ENCODE measurements at regions not wholly inside any gene's neighbourhood (a gene's known extent, or its start where the extent isn't known, plus 50 kb on each side); places are given as distances from the start of the nearest gene placed in this dataset.

GRCh38 chr10:3648170-3648569 lies 136.8 kb downstream of the KLF6 start:
- DNase-seq (ENCODE audit: low read depth), result no peak
- TF ChIP-seq, protein P1, sequence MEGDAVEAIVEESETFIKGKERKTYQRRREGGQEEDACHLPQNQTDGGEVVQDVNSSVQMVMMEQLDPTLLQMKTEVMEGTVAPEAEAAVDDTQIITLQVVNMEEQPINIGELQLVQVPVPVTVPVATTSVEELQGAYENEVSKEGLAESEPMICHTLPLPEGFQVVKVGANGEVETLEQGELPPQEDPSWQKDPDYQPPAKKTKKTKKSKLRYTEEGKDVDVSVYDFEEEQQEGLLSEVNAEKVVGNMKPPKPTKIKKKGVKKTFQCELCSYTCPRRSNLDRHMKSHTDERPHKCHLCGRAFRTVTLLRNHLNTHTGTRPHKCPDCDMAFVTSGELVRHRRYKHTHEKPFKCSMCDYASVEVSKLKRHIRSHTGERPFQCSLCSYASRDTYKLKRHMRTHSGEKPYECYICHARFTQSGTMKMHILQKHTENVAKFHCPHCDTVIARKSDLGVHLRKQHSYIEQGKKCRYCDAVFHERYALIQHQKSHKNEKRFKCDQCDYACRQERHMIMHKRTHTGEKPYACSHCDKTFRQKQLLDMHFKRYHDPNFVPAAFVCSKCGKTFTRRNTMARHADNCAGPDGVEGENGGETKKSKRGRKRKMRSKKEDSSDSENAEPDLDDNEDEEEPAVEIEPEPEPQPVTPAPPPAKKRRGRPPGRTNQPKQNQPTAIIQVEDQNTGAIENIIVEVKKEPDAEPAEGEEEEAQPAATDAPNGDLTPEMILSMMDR (IDR thresholded peaks at IDR 0.05; ENCODE audit: insufficient read depth, low read depth, low read length, missing control alignments), result no peak
- H3K4me3 ChIP-seq (ENCODE audit: low read depth, low read length), result no peak overlapping the region

- TF ChIP-seq, protein P1 (IDR thresholded peaks at IDR 0.05; ENCODE audit: insufficient read depth, low read depth, low read length, missing control alignments), result no peak
- DNase-seq (ENCODE audit: low read depth), result peak; percentile 61
- no peak overlapping the region for H3K4me3 ChIP-seq (ENCODE audit: low read depth, low read length)
Observed at GRCh38 chr10:3647074-3647473, 137.9 kb downstream of the KLF6 start.

DNA sequence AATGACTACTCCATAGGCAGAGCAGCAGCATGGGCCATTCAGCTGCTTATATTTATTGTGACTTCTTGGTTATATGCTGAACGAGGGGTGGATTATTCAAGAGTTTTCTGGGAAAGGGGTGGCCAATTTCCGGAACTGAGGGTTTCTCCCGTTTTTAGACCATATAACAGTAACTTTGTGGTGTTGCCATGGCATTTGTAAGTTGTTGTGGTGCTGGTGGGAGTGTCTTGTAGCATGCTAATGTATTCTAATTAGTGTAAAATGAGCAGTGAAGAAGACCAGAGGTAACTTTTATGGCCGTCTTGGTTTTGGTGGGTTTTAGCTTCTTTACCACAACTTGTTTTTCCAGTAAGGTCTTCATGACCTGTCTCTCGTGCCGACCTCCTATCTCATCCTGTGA lies 139.6 kb downstream of the KLF6 start:
- no peak for DNase-seq (ENCODE audit: low read depth)
- TF ChIP-seq, protein P1 (IDR thresholded peaks at IDR 0.05; ENCODE audit: insufficient read depth, low read depth, low read length, missing control alignments), result no peak
- no peak overlapping the region for H3K4me3 ChIP-seq (ENCODE audit: low read depth, low read length)

DNA sequence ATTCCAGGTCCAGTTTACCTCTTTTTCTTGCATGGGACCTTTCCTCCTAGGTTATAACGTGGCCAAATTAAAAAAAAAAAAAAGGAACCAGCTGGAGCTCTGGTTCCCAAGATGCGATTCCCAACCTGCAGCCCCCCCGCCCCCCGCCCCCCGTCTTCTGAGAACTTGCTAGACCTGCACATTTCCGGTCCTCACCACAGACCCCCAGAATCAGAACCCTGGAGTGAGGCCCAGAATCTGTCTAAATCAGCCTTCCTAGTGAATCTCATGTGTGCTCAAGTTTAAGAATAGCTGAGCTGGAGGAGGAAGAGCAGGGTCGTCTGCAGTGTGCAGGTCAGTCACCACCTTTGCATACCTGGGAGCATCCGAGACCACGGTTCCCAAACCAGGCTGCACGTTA lies 144.2 kb downstream of the KLF6 start:
- TF ChIP-seq, protein P1 (IDR thresholded peaks at IDR 0.05; ENCODE audit: insufficient read depth, low read depth, low read length, missing control alignments), result no peak
- DNase-seq (ENCODE audit: low read depth), result no peak
- H3K4me3 ChIP-seq (ENCODE audit: low read depth, low read length), result no peak overlapping the region

GRCh38 chr10:3639546-3639945 lies 145.5 kb downstream of the KLF6 start:
- DNase-seq (ENCODE audit: low read depth), result no peak
- no peak overlapping the region for H3K4me3 ChIP-seq (ENCODE audit: low read depth, low read length)
- TF ChIP-seq, protein P1 (IDR thresholded peaks at IDR 0.05; ENCODE audit: insufficient read depth, low read depth, low read length, missing control alignments), result no peak

DNA sequence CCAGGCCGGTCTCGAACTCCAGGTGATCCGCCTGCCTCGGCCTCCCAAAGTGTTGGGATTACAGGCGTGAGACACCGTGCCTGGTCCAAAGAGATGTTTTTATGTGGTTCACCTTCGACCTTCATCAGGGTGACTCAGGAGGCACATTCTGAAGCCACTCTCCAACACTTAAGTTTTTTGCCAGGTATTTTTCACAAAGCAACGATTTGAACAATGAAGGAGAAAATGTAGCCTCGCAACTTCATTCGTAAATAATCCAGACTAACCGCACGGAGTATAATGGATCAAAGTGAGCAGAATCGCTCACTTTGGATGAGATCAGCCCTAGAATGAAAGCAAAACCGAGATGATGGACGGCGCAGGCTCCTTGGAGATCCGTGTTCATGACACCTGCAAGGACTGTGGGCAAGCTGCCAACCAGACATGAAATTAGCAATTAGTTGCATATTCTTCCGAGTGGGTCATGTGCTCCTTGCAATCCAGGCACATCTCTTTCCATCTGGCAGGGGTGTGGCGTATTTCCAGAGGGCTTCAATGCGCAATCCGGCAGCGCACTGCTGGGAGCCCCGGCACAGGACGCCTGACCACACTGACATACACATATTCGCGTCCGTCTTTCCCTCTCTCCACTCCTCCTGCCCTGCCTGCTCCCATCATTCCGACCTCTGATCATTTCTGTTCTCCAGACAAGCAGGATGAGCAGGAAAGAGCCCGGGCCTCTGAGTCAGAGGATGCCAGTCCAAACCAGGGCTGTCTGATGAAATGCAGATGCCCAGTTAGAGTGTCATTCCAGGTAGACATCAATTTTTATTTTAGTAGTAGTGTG lies 148.4 kb downstream of the KLF6 start:
- H3K4me3 ChIP-seq (ENCODE audit: low read depth, low read length), result no peak overlapping the region
- TF ChIP-seq, protein P1 (IDR thresholded peaks at IDR 0.05; ENCODE audit: insufficient read depth, low read depth, low read length, missing control alignments), result no peak
- no peak for DNase-seq (ENCODE audit: low read depth)

DNA sequence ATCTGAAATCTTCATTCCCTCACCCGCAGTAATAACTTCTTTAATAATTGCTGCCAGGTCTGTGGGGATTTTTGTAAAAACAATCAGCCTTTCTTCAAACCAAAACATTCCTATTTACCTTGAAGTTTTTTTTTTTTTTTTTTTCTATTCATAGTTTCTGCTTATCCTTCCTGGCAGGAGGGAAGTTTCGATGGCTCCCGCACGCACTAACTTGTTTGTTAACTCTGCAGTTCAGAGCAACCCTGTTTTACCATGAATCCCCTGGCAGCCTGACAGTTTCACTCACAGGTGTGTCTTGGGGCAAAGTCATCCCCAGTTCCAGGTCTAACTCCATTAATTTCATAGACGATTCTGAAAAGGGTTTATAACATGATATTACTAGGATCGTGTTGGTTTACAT lies 149.3 kb downstream of the KLF6 start:
- H3K4me3 ChIP-seq (ENCODE audit: low read depth, low read length), result no peak overlapping the region
- TF ChIP-seq, protein P1 (IDR thresholded peaks at IDR 0.05; ENCODE audit: insufficient read depth, low read depth, low read length, missing control alignments), result no peak
- no peak for DNase-seq (ENCODE audit: low read depth)
